Esophagus (tissue), 2 donors: ENCODE measurements at regions not wholly inside any gene's neighbourhood (a gene's known extent, or its start where the extent isn't known, plus 50 kb on each side); places are given as distances from the start of the nearest gene placed in this dataset.
A peak's percentile ranks its signal among the peaks of the same experiment; 100 is the strongest.

Source experiments
- H3K27ac ChIP-seq, 2 donors: one replicate each; pipeline ENCODE4 v1.5.1; 2013; ENCODE audit warnings: low read depth in 2 of 2, mild to moderate bottlenecking in 2 of 2, inconsistent platforms in 1 of 2, low read length in 1 of 2, moderate library complexity in 1 of 2
- H3K27me3 ChIP-seq, 2 donors: one replicate each; pipeline ENCODE4 v1.6.1; 2013; ENCODE audit warnings: low read length in 2 of 2, control low read depth in 1 of 2, mild to moderate bottlenecking in 1 of 2; ENCODE audit not compliant: insufficient read depth in 2 of 2, control insufficient read depth in 1 of 2
- H3K36me3 ChIP-seq, 2 donors: one replicate each; pipeline ENCODE4 v1.6.1; 2013; ENCODE audit warnings: low read length in 1 of 2; ENCODE audit not compliant: control insufficient read depth in 2 of 2, insufficient read depth in 2 of 2
- H3K4me1 ChIP-seq, 2 donors: one replicate each; pipeline ENCODE4 v1.6.1; 2013; ENCODE audit warnings: low read length in 1 of 2; ENCODE audit not compliant: control insufficient read depth in 2 of 2, insufficient read depth in 2 of 2
- H3K4me3 ChIP-seq, 2 donors: one replicate each; pipeline ENCODE4 v1.5.1; 2013; ENCODE audit warnings: low read length in 2 of 2, mild to moderate bottlenecking in 2 of 2, low read depth in 1 of 2, moderate library complexity in 1 of 2
- H3K9me3 ChIP-seq, 2 donors: one replicate each; pipeline ENCODE4 v1.6.1; 2013; ENCODE audit warnings: mild to moderate bottlenecking in 2 of 2, low read depth in 1 of 2, low read length in 1 of 2, moderate library complexity in 1 of 2; ENCODE audit not compliant: control insufficient read depth in 2 of 2, insufficient read depth in 1 of 2
- WGBS, 2 donors: extraction: QIAGEN DNeasy Blood & Tissue Kit; methylation state at CpG; one replicate each; pipeline ENCODE4 v1.1.7; 2013; 5-methylcytosine and 5-hydroxymethylcytosine counted together
- donor health status: healthy with polysubstance abuse.
- donor health status: Bipolar disorder and iron deficiency.

GRCh38 chr1:184296466-184297243 lies 90.2 kb upstream of the C1orf21 start:
- Histone ChIP-seq H3K4me1 (no peaks in the 10 kb centered on the region), H3K36me3 (no peaks in the 10 kb centered on the region), H3K9me3 (no peaks in the 10 kb centered on the region), H3K27ac (peak overlapping the region; percentile 27 to 65), H3K4me3 (no peak overlapping the region), H3K27me3 (no peaks in the 10 kb centered on the region)
- 23 to 29% methylated on average over 10 of the region's 10 CpGs for WGBS, 2 donors

GRCh38 chr1:184297244-184297750 lies 89.5 kb upstream of the C1orf21 start:
- H3K27ac ChIP-seq = peak overlapping the region; percentile 4
- no peaks in the 10 kb centered on the region for H3K36me3 ChIP-seq
- 69 to 81% methylated on average over 3 of the region's 3 CpGs for WGBS, 2 donors
- H3K27me3 ChIP-seq = no peaks in the 10 kb centered on the region
- no peaks in the 10 kb centered on the region for H3K9me3 ChIP-seq
- no peaks in the 10 kb centered on the region for H3K4me1 ChIP-seq
- H3K4me3 ChIP-seq = no peak overlapping the region

GRCh38 chr1:184298440-184299405 lies 88.1 kb upstream of the C1orf21 start:
- Histone ChIP-seq H3K9me3 (no peaks in the 10 kb centered on the region), H3K4me1 (no peaks in the 10 kb centered on the region), H3K4me3 (no peak overlapping the region), H3K36me3 (no peaks in the 10 kb centered on the region), H3K27ac (no peak overlapping the region), H3K27me3 (no peaks in the 10 kb centered on the region)
- 54 to 72% methylated on average over 6 of the region's 6 CpGs for WGBS, 2 donors

- Histone ChIP-seq H3K27ac (no peak overlapping the region), H3K4me1 (no peaks in the 10 kb centered on the region), H3K36me3 (no peaks in the 10 kb centered on the region), H3K27me3 (no peaks in the 10 kb centered on the region), H3K4me3 (no peak overlapping the region), H3K9me3 (no peaks in the 10 kb centered on the region)
- WGBS, 2 donors = 88 to 93% methylated on average over 2 of the region's 2 CpGs
These were observed 87.4 kb upstream of the C1orf21 start for GRCh38 chr1:184299406-184299790.

GRCh38 chr1:184299796-184300195 lies 87.0 kb upstream of the C1orf21 start:
- 83 to 92% methylated on average over 2 of the region's 2 CpGs for WGBS, 2 donors
- Histone ChIP-seq H3K9me3 (no peaks in the 10 kb centered on the region), H3K4me1 (no peaks in the 10 kb centered on the region), H3K27me3 (no peaks in the 10 kb centered on the region), H3K36me3 (no peaks in the 10 kb centered on the region), H3K4me3 (no peak overlapping the region), H3K27ac (no peak overlapping the region)

GRCh38 chr1:184300446-184300845 lies 86.4 kb upstream of the C1orf21 start:
- Histone ChIP-seq H3K36me3 (no peaks in the 10 kb centered on the region), H3K4me3 (no peak overlapping the region), H3K9me3 (no peaks in the 10 kb centered on the region), H3K27me3 (no peaks in the 10 kb centered on the region), H3K4me1 (no peaks in the 10 kb centered on the region), H3K27ac (no peak overlapping the region)
- WGBS, 2 donors = 62 to 73% methylated on average over 4 of the region's 4 CpGs

GRCh38 chr1:184301227-184301626 lies 85.6 kb upstream of the C1orf21 start:
- Histone ChIP-seq H3K27ac (no peak overlapping the region), H3K36me3 (no peaks in the 10 kb centered on the region), H3K9me3 (no peaks in the 10 kb centered on the region), H3K4me3 (no peak overlapping the region), H3K4me1 (no peaks in the 10 kb centered on the region), H3K27me3 (no peaks in the 10 kb centered on the region)
- 85 to 87% methylated on average over 1 of the region's 1 CpG for WGBS, 2 donors

GRCh38 chr1:184302346-184302745 lies 84.5 kb upstream of the C1orf21 start:
- H3K9me3 ChIP-seq = no peaks in the 10 kb centered on the region
- no peaks in the 10 kb centered on the region for H3K4me1 ChIP-seq
- no peak overlapping the region for H3K4me3 ChIP-seq
- WGBS, 2 donors = 82 to 85% methylated on average over 3 of the region's 3 CpGs
- no peaks in the 10 kb centered on the region for H3K36me3 ChIP-seq
- no peaks in the 10 kb centered on the region for H3K27me3 ChIP-seq
- no peak overlapping the region for H3K27ac ChIP-seq

- 83 to 94% methylated on average over 1 of the region's 1 CpG for WGBS, 2 donors
- no peak overlapping the region for H3K4me3 ChIP-seq
- H3K4me1 ChIP-seq = no peaks in the 10 kb centered on the region
- H3K9me3 ChIP-seq = no peaks in the 10 kb centered on the region
- H3K27ac ChIP-seq = no peak overlapping the region
- peaks cover 0 to 2% of the 10 kb centered on the region in 2 donors for H3K27me3 ChIP-seq
- H3K36me3 ChIP-seq = no peaks in the 10 kb centered on the region
These were observed 76.5 kb upstream of the C1orf21 start for GRCh38 chr1:184310157-184310819.
